ENCODE measurements at regions not wholly inside any gene's neighbourhood (a gene's known extent, or its start where the extent isn't known, plus 50 kb on each side); places are given as distances from the start of the nearest gene placed in this dataset.

GRCh38 chr6:74075896-74076295 is 379.9 kb downstream of the CD109 start:
- no peak for TF ChIP-seq CTCF (IDR thresholded peaks at IDR 0.05; ENCODE audit: low read depth, low read length)
- DNase-seq (ENCODE audit: low read depth in 2 of 2), result no peak
- H3K4me3 ChIP-seq (replicated peaks in 1 of 2; ENCODE audit: low read depth in 2 of 2, low read length in 2 of 2), result no peak overlapping the region

GRCh38 chr6:74075323-74075722 is 379.3 kb downstream of the CD109 start:
- no peak for TF ChIP-seq CTCF (IDR thresholded peaks at IDR 0.05; ENCODE audit: low read depth, low read length)
- DNase-seq (ENCODE audit: low read depth in 2 of 2), result peak; percentile 38 to 63
- H3K4me3 ChIP-seq (replicated peaks in 1 of 2; ENCODE audit: low read depth in 2 of 2, low read length in 2 of 2), result no peak overlapping the region

GRCh38 chr6:74074645-74075044 is 378.6 kb downstream of the CD109 start:
- TF ChIP-seq CTCF (IDR thresholded peaks at IDR 0.05; ENCODE audit: low read depth, low read length), result no peak
- no peak for DNase-seq (ENCODE audit: low read depth in 2 of 2)

GRCh38 chr6:74073999-74074398 is 378.0 kb downstream of the CD109 start:
- peak in 1 of 2 donors; percentile 38 for DNase-seq (ENCODE audit: low read depth in 2 of 2)
- no peak for TF ChIP-seq CTCF (IDR thresholded peaks at IDR 0.05; ENCODE audit: low read depth, low read length)
- H3K4me3 ChIP-seq (replicated peaks in 1 of 2; ENCODE audit: low read depth in 2 of 2, low read length in 2 of 2), result no peak overlapping the region

More at GRCh38 chr6:74074645-74075044, 378.6 kb downstream of the CD109 start:
- H3K4me3 ChIP-seq (replicated peaks in 1 of 2; ENCODE audit: low read depth in 2 of 2, low read length in 2 of 2), result no peak overlapping the region

GRCh38 chr6:74073429-74073828 is 377.4 kb downstream of the CD109 start:
- H3K4me3 ChIP-seq (replicated peaks in 1 of 2; ENCODE audit: low read depth in 2 of 2, low read length in 2 of 2), result no peak overlapping the region
- no peak for TF ChIP-seq CTCF (IDR thresholded peaks at IDR 0.05; ENCODE audit: low read depth, low read length)
- peak; percentile 18 to 54 for DNase-seq (ENCODE audit: low read depth in 2 of 2)

GRCh38 chr6:74071214-74071613 is 375.2 kb downstream of the CD109 start:
- TF ChIP-seq CTCF (IDR thresholded peaks at IDR 0.05; ENCODE audit: low read depth, low read length), result no peak
- DNase-seq (ENCODE audit: low read depth in 2 of 2), result no peak
- H3K4me3 ChIP-seq (replicated peaks in 1 of 2; ENCODE audit: low read depth in 2 of 2, low read length in 2 of 2), result no peak overlapping the region

- TF ChIP-seq CTCF (IDR thresholded peaks at IDR 0.05; ENCODE audit: low read depth, low read length), result no peak
- DNase-seq (ENCODE audit: low read depth in 2 of 2), result no peak
These were observed 374.7 kb downstream of the CD109 start for GRCh38 chr6:74070711-74071110.

More at GRCh38 chr6:74070711-74071110, 374.7 kb downstream of the CD109 start:
- no peak overlapping the region for H3K4me3 ChIP-seq (replicated peaks in 1 of 2; ENCODE audit: low read depth in 2 of 2, low read length in 2 of 2)
